Heart left ventricle (tissue), 16 donors: ENCODE measurements at regions not wholly inside any gene's neighbourhood (a gene's known extent, or its start where the extent isn't known, plus 50 kb on each side); places are given as distances from the start of the nearest gene placed in this dataset.

Experiments
- ATAC-seq, 4 donors: fragments of 200-7000 bp; cut with Tn5 transposase; one replicate each; pipeline ENCODE4 v1.9.1; 2020 to 2022; ENCODE audit warnings: moderate library complexity in 4 of 4, mild to moderate bottlenecking in 3 of 4, moderate number of reproducible peaks in 1 of 4
- DNase-seq, 5 donors: peaks; one replicate each; pipeline ENCODE4 v3.0.0-alpha.2; 2020
- H3K27ac ChIP-seq, 12 donors: fragments of 200-600 bp; sonication (generic) in 4 of 12; one replicate each; pipeline versions ENCODE4 v1.5.0 to v1.8.0; 2016 to 2022; ENCODE audit warnings: mild to moderate bottlenecking in 2 of 12
- H3K27me3 ChIP-seq, 9 donors: fragments of 200-600 bp; sonication (generic) in 2 of 9; one replicate each; pipeline versions ENCODE4 v1.5.1 to v1.8.0; 2016 to 2022; ENCODE audit warnings: mild to moderate bottlenecking in 3 of 9
- H3K36me3 ChIP-seq, 9 donors: fragments of 200-600 bp; sonication (generic) in 2 of 9; one replicate each; pipeline versions ENCODE4 v1.5.0 to v1.8.0; 2018 to 2022; ENCODE audit warnings: mild to moderate bottlenecking in 2 of 9
- H3K4me1 ChIP-seq, 12 donors: fragments of 200-600 bp; sonication (generic) in 4 of 12; one replicate each; pipeline versions ENCODE4 v1.5.0 to v1.8.0; 2016 to 2022; ENCODE audit warnings: mild to moderate bottlenecking in 3 of 12
- H3K4me3 ChIP-seq, 12 donors: fragments of 200-600 bp; sonication (generic) in 4 of 12; one replicate each; pipeline versions ENCODE4 v1.5.0 to v1.8.0; 2017 to 2022; ENCODE audit warnings: mild to moderate bottlenecking in 9 of 12, moderate library complexity in 4 of 12
- H3K9me3 ChIP-seq, 12 donors: fragments of 200-600 bp; sonication (generic) in 4 of 12; one replicate each; pipeline versions ENCODE4 v1.5.0 to v1.8.0; 2016 to 2022; ENCODE audit warnings: mild to moderate bottlenecking in 1 of 12
- CTCF ChIP-seq, 12 donors: fragments of 200-600 bp; sonication (generic) in 4 of 12; IDR thresholded peaks; one replicate each; pipeline versions ENCODE4 v1.5.0 to v1.8.0; 2018 to 2022; ENCODE audit warnings: antibody characterized with exemption in 12 of 12, mild to moderate bottlenecking in 5 of 12
- POLR2A ChIP-seq, 2 donors: fragments of 450-650 bp; IDR thresholded peaks; one replicate each; pipeline ENCODE4 v1.6.1; 2017; ENCODE audit warnings: antibody characterized with exemption in 2 of 2, mild to moderate bottlenecking in 2 of 2, moderate library complexity in 2 of 2
- WGBS, 4 donors: extraction: QIAGEN DNeasy Blood & Tissue Kit in 2 of 4; methylation state at CpG; one replicate each; pipeline versions ENCODE4 v1.1.5 to v1.1.7; 2013 to 2018; 5-methylcytosine and 5-hydroxymethylcytosine counted together
- intact Hi-C, 10 donors: fragments of 100-400 bp; cut with DNase I; formaldehyde crosslinking; loops; one replicate each; pipeline versions ENCODE4 v1.11.1 to v1.14.2; 2022
- donor health status: ischemic (EF 13 %, LVEDD 7.1; RV severe dilation, severe dysfunction).
- donor health status: healthy with polysubstance abuse.
- donor health status: DM: no; HTN: yes; CAD: no.
- donor health status: DM: no; HTN: no; CAD: no.
- donor health status: ischemic (EF 25% LVEDD 6.9; RV normal size, moderate dysfunction).
- donor health status: ischemic (EF 25% LVEDD 5.7; RV mildly dilated, moderate dysfunction).
- donor health status: healthy.
- donor health status: DM: yes; HTN: yes; CAD: no.
- donor health status: ischemic (EF 35%, LVEDD 5.7; RV mildly dilated, moderate dysfunction).
- donor health status: nonischemic (EF 11% LVEDD 7.7; RV severe dilation, severe dysfunction).
- donor health status: DM: yes; HTN: yes; CAD: no.
- donor health status: PGD.
- donor health status: ischemic (EF 29% LVEDD 5.4; RV normal size, mild dysfunction).
- donor health status: nonischemic (EF 23%, LVEDD 6.1; RV moderate dilation, normal function).

- Histone ChIP-seq H3K4me3 (no peak overlapping the region), H3K27me3 (no peaks in the 10 kb centered on the region), H3K4me1 (peaks cover 0 to 16% (median 0%) of the 10 kb centered on the region in 12 donors), H3K9me3 (no peaks in the 10 kb centered on the region), H3K36me3 (no peaks in the 10 kb centered on the region), H3K27ac (peak overlapping the region in 2 of 12 donors; percentile 5 to 33)
- WGBS, 4 donors: 50 to 65% (median 53%) methylated on average over 7 of the region's 7 CpGs
- peak in 3 of 4 donors; percentile 43 to 66 (median 43) for ATAC-seq
- TF ChIP-seq POLR2A (IDR thresholded peaks at IDR 0.05) (no peak), CTCF (IDR thresholded peaks at IDR 0.05) (no peak)
- intact Hi-C loops: loop anchor here in 4 of 10 donors (2.0 to 10.0 kb wide), 7 partner anchors 71 to 411 kb away; partner anchors contain the start of genes RASL11A (in 2 of the 4) and USP12 (in 1 of the 4)
- peak in 1 of 5 donors; percentile 31 for DNase-seq
These were observed 68.5 kb upstream of the GTF3A start for GRCh38 chr13:27355894-27356293.

GRCh38 chr13:27358420-27358819, 66.0 kb upstream of the GTF3A start:
- TF ChIP-seq CTCF (IDR thresholded peaks at IDR 0.05): no peak
- no peak for TF ChIP-seq POLR2A (IDR thresholded peaks at IDR 0.05)
- DNase-seq (no peak), ATAC-seq (no peak)
- 91 to 94% (median 92%) methylated on average over 6 of the region's 6 CpGs for WGBS, 4 donors
- intact Hi-C loops: loop anchor here in 9 of 10 donors (2.0 to 10.0 kb wide), 9 partner anchors 74 to 414 kb away; partner anchors contain the start of genes RASL11A (in 2 of the 9) and USP12 (in 1 of the 9)
- peaks cover 3 to 25% (median 5%) of the 10 kb centered on the region in 12 donors for H3K4me1 ChIP-seq
- H3K36me3 ChIP-seq: no peaks in the 10 kb centered on the region
- H3K27me3 ChIP-seq: peaks cover 0 to 8% (median 0%) of the 10 kb centered on the region in 9 donors
- H3K9me3 ChIP-seq: no peaks in the 10 kb centered on the region
- no peak overlapping the region for H3K4me3 ChIP-seq
- H3K27ac ChIP-seq: no peak overlapping the region

GRCh38 chr13:27359199-27359821, 65.1 kb upstream of the GTF3A start:
- WGBS, 4 donors: 12 to 15% (median 13%) methylated on average over 6 of the region's 6 CpGs
- intact Hi-C loops: loop anchor here (1.0 to 10.0 kb wide), 11 partner anchors 75 to 415 kb away; partner anchors contain the start of genes RASL11A (in 2 of the 10) and USP12 (in 1 of the 10)
- Histone ChIP-seq H3K9me3 (no peaks in the 10 kb centered on the region), H3K27ac (peak overlapping the region in 1 of 12 donors; percentile 5), H3K27me3 (peaks cover 0 to 8% (median 0%) of the 10 kb centered on the region in 9 donors), H3K4me1 (peaks cover 0 to 22% (median 5%) of the 10 kb centered on the region in 12 donors), H3K4me3 (no peak overlapping the region), H3K36me3 (no peaks in the 10 kb centered on the region)
- ATAC-seq (peak in 3 of 4 donors; percentile 62 to 68 (median 66)), DNase-seq (peak in 4 of 5 donors; percentile 54 to 66 (median 56))
- peak; percentile 54 to 87 (median 74) for TF ChIP-seq CTCF (IDR thresholded peaks at IDR 0.05)
- TF ChIP-seq POLR2A (IDR thresholded peaks at IDR 0.05): no peak

- WGBS, 4 donors: 73 to 80% (median 74%) methylated on average over 9 of the region's 9 CpGs
- DNase-seq: no peak
- Histone ChIP-seq H3K27me3 (peaks cover 0 to 8% (median 0%) of the 10 kb centered on the region in 9 donors), H3K36me3 (no peaks in the 10 kb centered on the region), H3K27ac (no peak overlapping the region), H3K9me3 (no peaks in the 10 kb centered on the region), H3K4me3 (no peak overlapping the region), H3K4me1 (peaks cover 0 to 16% (median 5%) of the 10 kb centered on the region in 12 donors)
- intact Hi-C loops: loop anchor here in 6 of 10 donors (5.0 kb wide), 3 partner anchors 413 to 622 kb away; no protein-coding TSS in a partner anchor
- ATAC-seq: no peak
- TF ChIP-seq POLR2A (IDR thresholded peaks at IDR 0.05): no peak
- no peak for TF ChIP-seq CTCF (IDR thresholded peaks at IDR 0.05)
These were observed 63.9 kb upstream of the GTF3A start for GRCh38 chr13:27360562-27360961.
